Esophagus squamous epithelium (tissue), 5 donors: ENCODE measurements at regions not wholly inside any gene's neighbourhood (a gene's known extent, or its start where the extent isn't known, plus 50 kb on each side); places are given as distances from the start of the nearest gene placed in this dataset.
A peak's percentile ranks its signal among the peaks of the same experiment; 100 is the strongest.
"Not testable (repeated sequence)": the region's sequence is repeated elsewhere in the genome, so short reads cannot be mapped to it uniquely, and the experiment has no call there.

Source experiments
- DNase-seq: peaks from one replicate; lab custom pipeline; 2025; lab: John Stamatoyannopoulos, UW
- H3K27ac ChIP-seq, 4 donors: fragments of 200-600 bp; sonication (generic); one replicate each; pipeline ENCODE4 v1.5.1; 2016 to 2019; ENCODE audit warnings: mild to moderate bottlenecking in 1 of 4
- H3K27me3 ChIP-seq, 4 donors: fragments of 200-600 bp; sonication (generic); 1 replicate in 3 of 4; 2 replicates in 1 of 4; pipeline versions ENCODE4 v1.5.1 to v1.6.0; 2017 to 2021; ENCODE audit warnings: antibody characterized with exemption in 1 of 4
- H3K36me3 ChIP-seq, 3 donors: fragments of 200-600 bp; sonication (generic); one replicate each; pipeline ENCODE4 v1.5.1; 2016 to 2019
- H3K4me1 ChIP-seq, 3 donors: fragments of 200-600 bp; sonication (generic); one replicate each; pipeline ENCODE4 v1.5.1; 2017 to 2019
- H3K4me3 ChIP-seq, 4 donors: fragments of 200-600 bp; sonication (generic); 1 replicate in 3 of 4; 2 replicates in 1 of 4; pipeline ENCODE4 v1.5.1; 2016 to 2019; ENCODE audit warnings: mild to moderate bottlenecking in 2 of 4, moderate library complexity in 1 of 4
- H3K9me3 ChIP-seq, 3 donors: fragments of 200-600 bp; sonication (generic); one replicate each; pipeline ENCODE4 v1.5.1; 2016 to 2019
- POLR2A ChIP-seq, 4 donors: fragments of 450-650 bp; IDR thresholded peaks; one replicate each; pipeline ENCODE4 v1.6.1; 2017; ENCODE audit warnings: antibody characterized with exemption in 4 of 4, mild to moderate bottlenecking in 4 of 4, moderate library complexity in 3 of 4
- WGBS, 2 donors: methylation state at CpG; one replicate each; pipeline ENCODE4 v1.1.5; 2018; 5-methylcytosine and 5-hydroxymethylcytosine counted together
- intact Hi-C: fragments of 100-400 bp; cut with DNase I; formaldehyde crosslinking; loops from one replicate; pipeline ENCODE4 v1.15.0; 2022
- TF ChIP-seq, protein P1 (sequence below), 6 experiments: fragments of 450-650 bp in 4 of 6; fragments of 200-600 bp in 2 of 6; sonication (generic) in 2 of 6; IDR thresholded peaks; one replicate each; pipeline ENCODE4 v1.5.1; 2016 to 2019; ENCODE audit warnings: antibody characterized with exemption in 6 of 6, mild to moderate bottlenecking in 4 of 6, moderate library complexity in 4 of 6
- donor health status: DM: yes; HTN: yes; CAD: no.

- H3K4me1 ChIP-seq = no peaks in the 10 kb centered on the region
- H3K27ac ChIP-seq = peak overlapping the region in 1 of 4 donors; percentile 6
- no peak for DNase-seq
- no peak overlapping the region for H3K4me3 ChIP-seq
- intact Hi-C loops = no loop called here
- TF ChIP-seq POLR2A (IDR thresholded peaks at IDR 0.05) = no peak
- TF ChIP-seq, protein P1, sequence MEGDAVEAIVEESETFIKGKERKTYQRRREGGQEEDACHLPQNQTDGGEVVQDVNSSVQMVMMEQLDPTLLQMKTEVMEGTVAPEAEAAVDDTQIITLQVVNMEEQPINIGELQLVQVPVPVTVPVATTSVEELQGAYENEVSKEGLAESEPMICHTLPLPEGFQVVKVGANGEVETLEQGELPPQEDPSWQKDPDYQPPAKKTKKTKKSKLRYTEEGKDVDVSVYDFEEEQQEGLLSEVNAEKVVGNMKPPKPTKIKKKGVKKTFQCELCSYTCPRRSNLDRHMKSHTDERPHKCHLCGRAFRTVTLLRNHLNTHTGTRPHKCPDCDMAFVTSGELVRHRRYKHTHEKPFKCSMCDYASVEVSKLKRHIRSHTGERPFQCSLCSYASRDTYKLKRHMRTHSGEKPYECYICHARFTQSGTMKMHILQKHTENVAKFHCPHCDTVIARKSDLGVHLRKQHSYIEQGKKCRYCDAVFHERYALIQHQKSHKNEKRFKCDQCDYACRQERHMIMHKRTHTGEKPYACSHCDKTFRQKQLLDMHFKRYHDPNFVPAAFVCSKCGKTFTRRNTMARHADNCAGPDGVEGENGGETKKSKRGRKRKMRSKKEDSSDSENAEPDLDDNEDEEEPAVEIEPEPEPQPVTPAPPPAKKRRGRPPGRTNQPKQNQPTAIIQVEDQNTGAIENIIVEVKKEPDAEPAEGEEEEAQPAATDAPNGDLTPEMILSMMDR (IDR thresholded peaks at IDR 0.05) = no peak
- H3K27me3 ChIP-seq = no peaks in the 10 kb centered on the region
- 29% methylated on average over 2 of the region's 2 CpGs for WGBS, 2 donors
- H3K9me3 ChIP-seq = no peaks in the 10 kb centered on the region
- no peaks in the 10 kb centered on the region for H3K36me3 ChIP-seq
Observed at GRCh38 chr7:94145602-94146001, 141.4 kb upstream of the BET1 start.

DNA sequence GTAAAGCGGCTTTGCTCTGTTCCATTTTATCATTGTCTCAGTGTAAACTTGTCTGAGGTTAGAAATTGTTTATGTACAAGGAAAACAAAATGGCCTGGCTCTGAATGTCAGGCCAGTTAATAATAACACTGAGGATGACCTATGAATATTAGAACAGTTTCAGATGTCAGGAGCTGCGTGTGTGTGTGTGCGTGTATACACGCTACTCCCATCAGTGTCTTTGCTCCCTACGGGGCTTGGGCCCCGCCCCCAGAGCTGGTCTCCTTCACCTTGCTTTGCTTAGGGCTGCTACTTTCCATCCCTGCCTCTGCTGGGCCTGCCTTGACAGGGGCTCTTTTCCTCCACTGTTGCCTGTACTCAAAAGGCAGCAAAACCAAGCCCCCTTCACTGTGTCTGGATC lies 142.3 kb upstream of the BET1 start:
- H3K9me3 ChIP-seq = no peaks in the 10 kb centered on the region
- no peaks in the 10 kb centered on the region for H3K4me1 ChIP-seq
- no peak for DNase-seq
- H3K27ac ChIP-seq = peak overlapping the region in 1 of 4 donors; percentile 6
- H3K36me3 ChIP-seq = no peaks in the 10 kb centered on the region
- 59 to 71% methylated on average over 6 of the region's 6 CpGs for WGBS, 2 donors
- no peak for TF ChIP-seq POLR2A (IDR thresholded peaks at IDR 0.05)
- TF ChIP-seq, protein P1 (IDR thresholded peaks at IDR 0.05) = no peak
- intact Hi-C loops = no loop called here
- H3K27me3 ChIP-seq = no peaks in the 10 kb centered on the region
- H3K4me3 ChIP-seq = no peak overlapping the region

- Histone ChIP-seq H3K27me3 (no peaks in the 10 kb centered on the region), H3K27ac (no peak overlapping the region), H3K4me1 (no peaks in the 10 kb centered on the region), H3K36me3 (no peaks in the 10 kb centered on the region), H3K4me3 (no peak overlapping the region), H3K9me3 (no peaks in the 10 kb centered on the region)
- 60 to 63% methylated on average over 5 of the region's 5 CpGs for WGBS, 2 donors
- intact Hi-C loops = no loop called here
- no peak for DNase-seq
- TF ChIP-seq, protein P1 (IDR thresholded peaks at IDR 0.05) = no peak
- no peak for TF ChIP-seq POLR2A (IDR thresholded peaks at IDR 0.05)
Observed at GRCh38 chr7:94149789-94150545, 145.8 kb upstream of the BET1 start.

- Histone ChIP-seq H3K27me3 (no peaks in the 10 kb centered on the region), H3K36me3 (no peaks in the 10 kb centered on the region), H3K9me3 (no peaks in the 10 kb centered on the region), H3K4me3 (no peak overlapping the region), H3K4me1 (no peaks in the 10 kb centered on the region), H3K27ac (no peak overlapping the region)
- no peak for TF ChIP-seq POLR2A (IDR thresholded peaks at IDR 0.05)
- TF ChIP-seq, protein P1 (IDR thresholded peaks at IDR 0.05) = no peak
- intact Hi-C loops = no loop called here
- DNase-seq = no peak
Observed at GRCh38 chr7:94154182-94154581, 150.0 kb upstream of the BET1 start.

GRCh38 chr7:94154858-94155257 lies 150.7 kb upstream of the BET1 start:
- WGBS, 2 donors = 28% methylated on average over 3 of the region's 3 CpGs
- Histone ChIP-seq H3K4me3 (no peak overlapping the region), H3K4me1 (no peaks in the 10 kb centered on the region), H3K27ac (no peak overlapping the region), H3K27me3 (no peaks in the 10 kb centered on the region), H3K9me3 (no peaks in the 10 kb centered on the region), H3K36me3 (no peaks in the 10 kb centered on the region)
- intact Hi-C loops = no loop called here
- TF ChIP-seq POLR2A (IDR thresholded peaks at IDR 0.05) = no peak
- TF ChIP-seq, protein P1 (IDR thresholded peaks at IDR 0.05) = no peak
- DNase-seq = no peak

- H3K4me1 ChIP-seq, H3K9me3 ChIP-seq, H3K27me3 ChIP-seq, DNase-seq, H3K36me3 ChIP-seq, H3K4me3 ChIP-seq, intact Hi-C loops, H3K27ac ChIP-seq: not testable (repeated sequence)
- 70 to 72% methylated on average over 5 of the region's 5 CpGs for WGBS, 2 donors
Observed at GRCh38 chr7:94157659-94158306, 153.6 kb upstream of the BET1 start.
